IPS DF 6.9 (cell line): ENCODE measurements at regions not wholly inside any gene's neighbourhood (a gene's known extent, or its start where the extent isn't known, plus 50 kb on each side); places are given as distances from the start of the nearest gene placed in this dataset.

Source experiments
- DNase-seq: peaks from one replicate; pipeline ENCODE4 v3.0.0-alpha.2; 2013; ENCODE audit warnings: low read depth, low spot score
- H3K27ac ChIP-seq: one replicate; pipeline ENCODE4 v1.5.1; 2013; ENCODE audit warnings: low read length, control low read depth
- H3K27me3 ChIP-seq: 2 replicates; pipeline ENCODE4 v1.6.1; 2013; ENCODE audit warnings: mild to moderate bottlenecking, low read length; ENCODE audit not compliant: control insufficient read depth, insufficient read depth
- H3K36me3 ChIP-seq: 2 replicates; pipeline ENCODE4 v1.6.1; 2013; ENCODE audit warnings: low read length; ENCODE audit not compliant: control insufficient read depth, insufficient read depth
- H3K4me1 ChIP-seq: 2 replicates; pipeline ENCODE4 v1.6.1; 2013; ENCODE audit warnings: low read length; ENCODE audit not compliant: control insufficient read depth, insufficient read depth
- H3K4me3 ChIP-seq: 2 replicates; pipeline ENCODE4 v1.5.1; 2013; ENCODE audit warnings: mild to moderate bottlenecking, low read length
- H3K9me3 ChIP-seq: 2 replicates; pipeline ENCODE4 v1.6.1; 2013; ENCODE audit warnings: low read length, inconsistent platforms; ENCODE audit not compliant: control insufficient read depth, insufficient read depth
- WGBS: extraction: QIAGEN DNeasy Blood & Tissue Kit; methylation state at CpG from one replicate; pipeline ENCODE4 v1.1.7; 2013; ENCODE audit warnings: mixed read lengths, missing lambda C conversion rate; ENCODE audit not compliant: insufficient read length, insufficient coverage; 5-methylcytosine and 5-hydroxymethylcytosine counted together

DNA sequence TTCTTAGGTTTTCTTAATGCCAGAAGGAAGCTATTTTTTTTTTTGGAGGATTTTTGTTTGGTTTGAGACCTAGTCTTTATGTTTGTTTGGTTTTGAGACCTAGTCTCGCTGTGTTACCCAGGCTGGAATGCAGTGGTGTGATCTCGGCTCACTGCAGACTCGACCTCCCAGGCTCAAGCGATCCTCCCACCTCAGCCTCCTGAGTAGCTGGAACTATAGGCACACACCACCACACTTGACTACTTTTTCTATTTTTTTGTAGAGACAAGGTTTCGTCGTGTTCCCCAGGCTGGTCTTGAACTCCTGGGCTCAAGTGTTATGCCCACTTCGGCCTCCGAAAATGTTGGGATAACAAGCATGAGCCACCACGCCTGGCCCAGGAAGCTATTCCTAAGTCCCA lies 67.8 kb upstream of the NHSL1 start:
- H3K27me3 ChIP-seq = no peaks in the 10 kb centered on the region
- H3K27ac ChIP-seq = no peak overlapping the region
- no peaks in the 10 kb centered on the region for H3K9me3 ChIP-seq
- no CpG with 5 or more reads among the region's 9 CpGs for WGBS
- H3K4me3 ChIP-seq = no peak overlapping the region
- H3K36me3 ChIP-seq = no peaks in the 10 kb centered on the region; the same call in 1 of the 2 replicates
- H3K4me1 ChIP-seq = no peaks in the 10 kb centered on the region; the same call in 1 of the 2 replicates
- DNase-seq = no peak

DNA sequence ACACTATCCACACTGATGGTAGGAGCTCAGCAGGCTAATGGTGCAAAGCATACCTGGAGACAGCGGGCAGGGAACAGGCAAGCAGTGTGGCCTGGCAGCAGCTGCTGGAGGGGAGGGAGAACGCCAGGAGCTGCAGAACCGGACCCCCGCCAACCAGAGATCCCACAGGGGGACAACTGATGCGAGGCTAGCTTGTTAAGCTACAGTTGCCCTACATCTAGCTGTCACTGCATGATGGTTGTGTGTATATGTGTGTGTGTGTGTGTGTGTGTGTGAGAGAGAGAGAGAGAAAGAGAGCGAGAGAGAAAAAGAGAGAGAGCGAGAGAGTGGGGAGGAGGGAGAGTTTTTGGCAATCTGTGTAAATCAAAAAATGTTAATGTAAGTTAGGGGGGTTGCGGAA lies 69.7 kb upstream of the NHSL1 start:
- H3K27ac ChIP-seq = no peak overlapping the region
- H3K9me3 ChIP-seq = no peaks in the 10 kb centered on the region
- H3K36me3 ChIP-seq = no peaks in the 10 kb centered on the region; the same call in 1 of the 2 replicates
- H3K4me1 ChIP-seq = no peaks in the 10 kb centered on the region; the same call in 1 of the 2 replicates
- no peak for DNase-seq
- H3K4me3 ChIP-seq = no peak overlapping the region
- H3K27me3 ChIP-seq = no peaks in the 10 kb centered on the region
- 98% methylated on average over 3 of the region's 8 CpGs for WGBS

DNA sequence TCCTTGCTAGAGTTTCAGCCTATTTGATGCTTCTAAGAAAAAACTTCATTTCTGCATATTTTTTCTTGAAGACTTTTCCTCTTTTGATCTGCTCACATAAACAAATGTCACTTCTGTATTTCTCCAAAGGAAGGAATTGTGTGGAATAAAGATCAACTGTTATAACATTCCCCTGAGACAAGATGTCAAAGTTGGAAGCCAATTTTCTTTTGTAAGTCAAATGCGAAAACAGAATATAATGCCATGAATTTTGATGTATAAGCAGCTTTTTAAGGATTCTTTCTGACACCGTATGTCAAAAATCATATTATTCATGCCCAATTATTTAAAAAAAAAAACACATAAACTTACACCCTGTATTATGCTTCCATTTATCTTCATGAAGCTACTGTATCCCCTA lies 70.3 kb upstream of the NHSL1 start:
- Histone ChIP-seq H3K27ac (no peak overlapping the region), H3K4me1 (no peaks in the 10 kb centered on the region; the same call in 1 of the 2 replicates), H3K27me3 (no peaks in the 10 kb centered on the region), H3K9me3 (no peaks in the 10 kb centered on the region), H3K4me3 (no peak overlapping the region), H3K36me3 (no peaks in the 10 kb centered on the region; the same call in 1 of the 2 replicates)
- WGBS = 100% methylated on average over 1 of the region's 2 CpGs
- no peak for DNase-seq

DNA sequence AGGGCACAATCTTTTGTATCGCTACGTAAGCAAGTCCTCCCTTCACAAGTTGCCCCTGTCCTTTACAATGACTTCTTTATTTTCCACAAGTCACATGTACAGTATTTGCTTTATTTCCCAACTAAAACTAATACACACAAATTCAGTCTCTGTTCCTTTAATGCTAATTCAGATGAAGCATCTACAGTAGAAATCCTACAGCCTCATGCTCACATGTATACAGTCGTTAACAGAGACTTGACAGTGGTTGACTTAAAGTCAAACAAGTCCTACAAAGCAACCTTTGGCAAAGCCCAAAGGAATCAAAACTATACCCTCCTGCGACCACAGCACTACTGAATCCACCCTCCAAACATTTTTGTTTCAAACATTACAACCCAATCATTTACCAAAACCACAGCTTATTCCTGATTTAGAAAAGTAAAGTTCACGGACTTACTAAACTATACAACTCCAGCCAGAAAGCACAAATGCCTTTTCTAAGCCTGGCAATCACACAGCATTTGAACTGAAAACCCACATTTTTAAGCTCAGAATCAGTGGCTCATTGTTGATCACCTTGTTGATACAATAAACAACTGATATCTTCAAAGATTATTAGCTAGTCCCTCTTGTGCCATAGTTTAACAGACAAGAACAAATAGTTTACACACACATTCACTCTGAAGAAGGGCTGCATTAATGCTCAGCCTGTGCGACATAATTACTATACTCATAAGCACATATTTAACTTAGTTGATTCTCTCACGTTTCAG lies 70.9 kb upstream of the NHSL1 start:
- DNase-seq = no peak
- Histone ChIP-seq H3K27ac (no peak overlapping the region), H3K4me3 (no peak overlapping the region), H3K9me3 (no peaks in the 10 kb centered on the region), H3K4me1 (no peaks in the 10 kb centered on the region; the same call in 1 of the 2 replicates), H3K36me3 (no peaks in the 10 kb centered on the region; the same call in 1 of the 2 replicates), H3K27me3 (no peaks in the 10 kb centered on the region)
- WGBS = 100% methylated on average over 1 of the region's 7 CpGs

DNA sequence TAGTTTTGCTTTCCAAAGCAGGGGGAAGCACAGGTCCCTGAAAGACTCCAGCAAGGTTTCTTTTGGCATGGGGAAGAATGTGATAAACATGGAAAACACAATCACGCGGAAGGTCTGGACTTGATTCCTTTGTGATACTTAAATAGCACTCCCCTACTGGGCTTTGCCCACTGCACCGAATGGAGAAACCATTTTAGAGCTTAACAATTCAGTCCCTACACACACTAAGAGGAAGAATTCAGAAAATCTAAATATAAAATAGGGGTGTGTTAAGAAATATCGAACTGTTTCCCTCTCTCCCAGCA lies 71.4 kb upstream of the NHSL1 start:
- Histone ChIP-seq H3K4me1 (no peaks in the 10 kb centered on the region; the same call in 1 of the 2 replicates), H3K9me3 (no peaks in the 10 kb centered on the region), H3K27me3 (no peaks in the 10 kb centered on the region), H3K27ac (no peak overlapping the region), H3K4me3 (no peak overlapping the region), H3K36me3 (no peaks in the 10 kb centered on the region; the same call in 1 of the 2 replicates)
- no peak for DNase-seq
- WGBS = no CpG with 5 or more reads among the region's 4 CpGs

DNA sequence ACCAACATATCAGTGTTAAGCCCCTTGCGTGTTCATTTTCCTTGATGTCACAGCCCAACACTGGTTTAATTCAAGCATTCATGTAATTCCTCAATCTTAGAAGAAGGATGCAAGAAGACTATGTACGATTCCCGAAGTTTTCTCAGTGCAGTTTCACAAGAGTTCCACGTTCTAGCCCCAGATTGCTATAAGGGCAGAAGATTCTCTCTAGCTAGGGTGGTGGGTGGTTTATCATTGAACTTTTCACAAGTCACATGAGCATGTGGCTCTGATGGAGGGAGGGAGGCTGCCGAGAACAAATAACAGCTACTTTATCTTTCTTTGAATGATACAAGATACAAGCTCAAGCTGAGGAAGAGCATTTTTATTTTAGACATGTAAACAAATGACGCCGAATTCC lies 71.9 kb upstream of the NHSL1 start:
- no peak overlapping the region for H3K27ac ChIP-seq
- no peaks in the 10 kb centered on the region; the same call in 1 of the 2 replicates for H3K4me1 ChIP-seq
- H3K4me3 ChIP-seq = no peak overlapping the region
- H3K9me3 ChIP-seq = no peaks in the 10 kb centered on the region
- no peak for DNase-seq
- H3K27me3 ChIP-seq = no peaks in the 10 kb centered on the region
- no peaks in the 10 kb centered on the region; the same call in 1 of the 2 replicates for H3K36me3 ChIP-seq
- WGBS = no CpG with 5 or more reads among the region's 7 CpGs

DNA sequence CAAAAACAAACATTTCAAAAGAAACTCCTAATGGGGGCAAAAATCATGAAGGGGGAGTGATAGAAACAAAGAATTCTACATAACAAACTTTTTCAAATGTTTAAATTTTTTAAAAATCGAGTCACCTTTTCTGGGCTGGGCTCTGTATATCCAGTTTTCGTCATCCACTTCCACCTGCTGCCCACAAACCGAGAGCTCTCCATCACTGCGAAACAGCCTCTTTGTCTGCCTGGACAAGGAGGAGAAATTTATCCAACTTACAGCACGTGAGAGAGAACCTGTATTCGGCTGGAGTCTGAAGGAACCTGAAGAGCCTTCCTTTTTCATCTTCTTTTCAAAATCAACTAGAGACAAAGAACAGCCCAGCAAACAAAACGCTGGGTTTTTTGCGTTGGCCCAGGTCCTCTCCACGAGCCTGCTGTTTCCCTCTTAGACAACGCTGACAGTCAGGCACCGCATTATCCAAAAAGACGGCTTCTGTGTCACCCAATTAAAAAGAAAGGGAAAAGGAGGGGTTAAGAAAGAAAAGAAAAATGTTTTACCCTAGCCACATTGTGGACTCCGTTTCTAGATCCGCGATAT lies 72.4 kb upstream of the NHSL1 start:
- Histone ChIP-seq H3K36me3 (no peaks in the 10 kb centered on the region; the same call in 1 of the 2 replicates), H3K4me3 (no peak overlapping the region), H3K4me1 (peaks cover 2% of the 10 kb centered on the region; the same call in 1 of the 2 replicates), H3K9me3 (no peaks in the 10 kb centered on the region), H3K27ac (no peak overlapping the region), H3K27me3 (no peaks in the 10 kb centered on the region)
- no CpG with 5 or more reads among the region's 15 CpGs for WGBS
- DNase-seq = no peak

DNA sequence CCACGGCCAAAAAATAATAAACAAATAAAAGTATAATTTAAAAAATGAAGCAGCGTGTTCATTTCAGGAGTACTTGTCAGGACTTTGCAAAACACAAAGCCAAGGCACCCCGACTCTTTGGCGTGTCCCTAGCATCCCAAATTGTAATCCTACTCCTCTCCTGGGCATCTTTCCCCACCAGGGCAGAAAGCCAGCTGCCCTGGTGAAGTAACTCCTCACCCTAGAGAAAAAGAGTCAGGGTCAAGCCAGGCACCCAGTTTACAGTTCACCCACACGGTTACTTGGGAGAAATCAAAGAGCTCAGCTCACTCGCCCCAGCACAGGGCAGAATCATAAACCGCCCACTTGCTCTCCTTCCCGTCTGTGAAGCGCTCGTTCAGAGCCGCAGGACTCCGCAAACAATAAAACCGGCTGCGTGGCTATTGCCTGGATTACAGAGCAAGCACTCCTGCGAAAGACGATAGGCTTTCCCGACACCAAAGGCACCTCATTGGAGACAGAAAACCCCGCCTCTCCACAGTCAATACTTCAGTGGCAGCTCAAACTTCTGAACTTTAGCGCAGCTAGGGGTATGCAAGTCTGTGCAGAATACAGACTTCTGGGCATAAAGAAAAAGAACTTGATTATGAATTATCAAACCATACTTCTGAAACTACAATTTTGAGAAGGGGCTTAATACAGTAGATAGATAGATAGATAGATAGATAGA lies 73.0 kb upstream of the NHSL1 start:
- peak; percentile 45 for DNase-seq
- Histone ChIP-seq H3K27me3 (no peaks in the 10 kb centered on the region), H3K4me1 (peaks cover 3% of the 10 kb centered on the region; the same call in 1 of the 2 replicates), H3K36me3 (no peaks in the 10 kb centered on the region; the same call in 1 of the 2 replicates), H3K9me3 (no peaks in the 10 kb centered on the region), H3K27ac (no peak overlapping the region), H3K4me3 (peak overlapping the region; percentile 47; the same call in 1 of the 2 replicates)
- no CpG with 5 or more reads among the region's 19 CpGs for WGBS

DNA sequence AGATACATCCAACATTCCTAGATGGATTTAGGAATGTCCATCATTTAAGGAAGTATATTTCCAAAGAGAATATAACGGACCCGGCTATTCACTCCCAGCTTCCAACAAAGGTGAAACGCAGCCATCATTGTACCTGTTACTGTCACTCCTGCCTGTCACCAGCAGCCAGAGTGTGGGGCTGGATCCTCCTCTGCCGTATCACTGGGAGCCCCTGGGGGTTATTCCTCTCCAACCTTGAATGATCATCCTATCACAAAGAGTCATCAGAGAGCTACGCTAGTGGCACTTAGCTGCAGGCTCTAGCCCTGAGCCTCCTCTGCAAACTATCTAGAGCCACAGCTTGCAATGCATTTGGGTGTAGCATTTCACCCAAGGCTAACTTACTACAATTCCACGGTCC lies 73.6 kb upstream of the NHSL1 start:
- peaks cover 3% of the 10 kb centered on the region; the same call in 1 of the 2 replicates for H3K4me1 ChIP-seq
- no peaks in the 10 kb centered on the region for H3K27me3 ChIP-seq
- no CpG with 5 or more reads among the region's 6 CpGs for WGBS
- no peak overlapping the region for H3K27ac ChIP-seq
- no peaks in the 10 kb centered on the region for H3K9me3 ChIP-seq
- no peak overlapping the region for H3K4me3 ChIP-seq
- DNase-seq = no peak
- H3K36me3 ChIP-seq = no peaks in the 10 kb centered on the region; the same call in 1 of the 2 replicates

DNA sequence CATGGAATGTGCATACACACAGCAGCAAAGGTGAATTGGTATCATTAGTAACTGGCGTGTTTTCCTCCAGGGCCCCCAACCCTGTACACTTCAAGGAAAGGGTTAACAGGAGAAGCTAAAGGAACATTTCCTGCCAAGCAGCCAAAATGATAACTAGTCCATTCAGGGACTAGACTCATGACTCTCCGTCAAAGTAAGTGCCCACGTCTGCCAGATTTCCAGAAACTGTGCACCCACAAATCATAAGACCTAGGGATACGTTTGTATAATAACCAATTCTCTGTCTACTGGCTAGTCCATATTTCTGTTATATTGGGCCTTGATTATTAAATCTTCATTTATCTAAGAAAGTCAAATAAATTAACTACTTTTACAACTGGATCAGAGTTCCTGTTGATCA lies 76.0 kb upstream of the NHSL1 start:
- no CpG with 5 or more reads among the region's 4 CpGs for WGBS
- no peak overlapping the region for H3K4me3 ChIP-seq

More for the DNA sequence above, 76.0 kb upstream of the NHSL1 start:
- Histone ChIP-seq H3K27me3 (no peaks in the 10 kb centered on the region), H3K9me3 (no peaks in the 10 kb centered on the region), H3K27ac (no peak overlapping the region), H3K36me3 (no peaks in the 10 kb centered on the region; the same call in 1 of the 2 replicates), H3K4me1 (peaks cover 5% of the 10 kb centered on the region; the same call in 1 of the 2 replicates)
- no peak for DNase-seq
